Gastrocnemius medialis (tissue), 4 donors: ENCODE measurements at regions not wholly inside any gene's neighbourhood (a gene's known extent, or its start where the extent isn't known, plus 50 kb on each side); places are given as distances from the start of the nearest gene placed in this dataset.

Experiments used
- CTCF ChIP-seq, 5 experiments: fragments of 450-650 bp in 3 of 5; fragments of 200-600 bp in 2 of 5; sonication (generic) in 2 of 5; IDR thresholded peaks in 4 of 5; conservative IDR thresholded peaks in 1 of 5; 1 replicate in 4 of 5; 2 replicates in 1 of 5; pipeline ENCODE4 v1.5.1; 2016 to 2019; ENCODE audit warnings: antibody characterized with exemption in 5 of 5, mild to moderate bottlenecking in 3 of 5, moderate library complexity in 3 of 5
- POLR2A ChIP-seq, 2 donors: fragments of 450-650 bp; IDR thresholded peaks; one replicate each; pipeline ENCODE4 v1.6.1; 2017; ENCODE audit warnings: antibody characterized with exemption in 2 of 2, mild to moderate bottlenecking in 2 of 2, moderate library complexity in 2 of 2

GRCh38 chr12:58316926-58317325 is 375.6 kb downstream of the ATP23 start:
- no peak for TF ChIP-seq POLR2A (IDR thresholded peaks at IDR 0.05)
- no peak for TF ChIP-seq CTCF (IDR thresholded peaks at IDR 0.05 in 4 of 5, conservative IDR thresholded peaks at IDR 0.05 in 1 of 5)
